GM18508 (cell line): ENCODE measurements at regions not wholly inside any gene's neighbourhood (a gene's known extent, or its start where the extent isn't known, plus 50 kb on each side); places are given as distances from the start of the nearest gene placed in this dataset.

Experiments
- ATAC-seq: cut with Tn5 transposase; IDR thresholded peaks from one replicate; pipeline ENCODE4 v1.9.1; 2021; ENCODE audit warnings: moderate number of reproducible peaks; ENCODE audit not compliant: insufficient read depth, unreplicated experiment

GRCh38 chr6:133688705-133689492 is 200.0 kb upstream of the TCF21 start:
- ATAC-seq: no peak

- ATAC-seq: no peak
Observed at GRCh38 chr6:133689863-133690262, 199.1 kb upstream of the TCF21 start.

GRCh38 chr6:133693565-133693964 is 195.3 kb upstream of the TCF21 start:
- ATAC-seq: no peak

GRCh38 chr6:133697185-133697584 is 191.7 kb upstream of the TCF21 start:
- ATAC-seq: no peak

- ATAC-seq: no peak
Observed at GRCh38 chr6:133697666-133698065, 191.2 kb upstream of the TCF21 start.

GRCh38 chr6:133698272-133698671 is 190.6 kb upstream of the TCF21 start:
- ATAC-seq: no peak

GRCh38 chr6:133699741-133700385 is 189.1 kb upstream of the TCF21 start:
- ATAC-seq: no peak

GRCh38 chr6:133701633-133702331 is 187.1 kb upstream of the TCF21 start:
- no peak for ATAC-seq

GRCh38 chr6:133704371-133704770 is 184.5 kb upstream of the TCF21 start:
- ATAC-seq: no peak

- ATAC-seq: no peak
Observed at GRCh38 chr6:133705066-133705465, 183.8 kb upstream of the TCF21 start.

GRCh38 chr6:133705731-133706130 is 183.2 kb upstream of the TCF21 start:
- no peak for ATAC-seq

- no peak for ATAC-seq
Observed at GRCh38 chr6:133707456-133707855, 181.5 kb upstream of the TCF21 start.

- ATAC-seq: no peak
Observed at GRCh38 chr6:133710826-133711225, 178.1 kb upstream of the TCF21 start.

GRCh38 chr6:133715270-133715669 is 173.6 kb upstream of the TCF21 start:
- ATAC-seq: no peak

- ATAC-seq: no peak
Observed at GRCh38 chr6:133724726-133725125, 164.2 kb upstream of the TCF21 start.

- ATAC-seq: no peak
Observed at GRCh38 chr6:133726188-133726587, 162.7 kb upstream of the TCF21 start.

GRCh38 chr6:133730881-133731280 is 158.0 kb upstream of the TCF21 start:
- ATAC-seq: no peak

GRCh38 chr6:133740218-133740617 is 148.7 kb upstream of the TCF21 start:
- ATAC-seq: no peak

GRCh38 chr6:133740816-133741215 is 148.1 kb upstream of the TCF21 start:
- no peak for ATAC-seq

GRCh38 chr6:133741375-133741861 is 147.5 kb upstream of the TCF21 start:
- no peak for ATAC-seq

- no peak for ATAC-seq
Observed at GRCh38 chr6:133743621-133744020, 145.3 kb upstream of the TCF21 start.
